Keratinocyte (primary cell): ENCODE measurements at regions not wholly inside any gene's neighbourhood (a gene's known extent, or its start where the extent isn't known, plus 50 kb on each side); places are given as distances from the start of the nearest gene placed in this dataset.

Experiments used
- EZH2 ChIP-seq: IDR thresholded peaks from one replicate; pipeline ENCODE4 v1.6.1; 2012; ENCODE audit warnings: inconsistent platforms, mild to moderate bottlenecking, low read length, moderate library complexity
- TF ChIP-seq, protein P1 (sequence below), 3 experiments: IDR thresholded peaks in 1 of 3; conservative IDR thresholded peaks in 1 of 3; optimal IDR thresholded peaks in 1 of 3; 2 replicates in 2 of 3; 3 replicates in 1 of 3; pipeline versions ENCODE3 to v1.5.1; 2011; ENCODE audit warnings: low read length in 3 of 3, mild to moderate bottlenecking in 3 of 3, moderate library complexity in 2 of 3, control low read depth in 1 of 3, inconsistent platforms in 1 of 3; ENCODE audit not compliant: insufficient read depth in 2 of 3; ENCODE audit errors: extremely low read depth in 1 of 3

DNA sequence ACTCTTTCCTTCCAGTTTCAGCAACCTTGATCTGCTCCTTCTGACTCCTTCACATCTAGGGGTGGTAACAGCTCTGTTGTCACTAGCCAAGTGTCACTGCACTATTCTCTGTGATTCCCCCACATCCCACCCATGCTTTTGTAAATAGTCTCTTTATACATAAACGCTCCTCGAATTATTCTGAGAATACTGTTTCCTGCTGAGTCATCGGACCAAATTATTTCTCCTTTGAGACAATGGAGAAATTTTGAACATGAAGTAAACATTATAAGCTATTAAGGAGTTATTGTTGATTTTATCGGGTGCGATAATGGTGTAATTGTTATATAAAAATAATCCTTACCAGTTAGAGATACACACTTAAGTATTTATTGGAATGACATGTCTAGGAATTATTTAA is 245.1 kb upstream of the RPS6KA3 start:
- TF ChIP-seq, protein P1, sequence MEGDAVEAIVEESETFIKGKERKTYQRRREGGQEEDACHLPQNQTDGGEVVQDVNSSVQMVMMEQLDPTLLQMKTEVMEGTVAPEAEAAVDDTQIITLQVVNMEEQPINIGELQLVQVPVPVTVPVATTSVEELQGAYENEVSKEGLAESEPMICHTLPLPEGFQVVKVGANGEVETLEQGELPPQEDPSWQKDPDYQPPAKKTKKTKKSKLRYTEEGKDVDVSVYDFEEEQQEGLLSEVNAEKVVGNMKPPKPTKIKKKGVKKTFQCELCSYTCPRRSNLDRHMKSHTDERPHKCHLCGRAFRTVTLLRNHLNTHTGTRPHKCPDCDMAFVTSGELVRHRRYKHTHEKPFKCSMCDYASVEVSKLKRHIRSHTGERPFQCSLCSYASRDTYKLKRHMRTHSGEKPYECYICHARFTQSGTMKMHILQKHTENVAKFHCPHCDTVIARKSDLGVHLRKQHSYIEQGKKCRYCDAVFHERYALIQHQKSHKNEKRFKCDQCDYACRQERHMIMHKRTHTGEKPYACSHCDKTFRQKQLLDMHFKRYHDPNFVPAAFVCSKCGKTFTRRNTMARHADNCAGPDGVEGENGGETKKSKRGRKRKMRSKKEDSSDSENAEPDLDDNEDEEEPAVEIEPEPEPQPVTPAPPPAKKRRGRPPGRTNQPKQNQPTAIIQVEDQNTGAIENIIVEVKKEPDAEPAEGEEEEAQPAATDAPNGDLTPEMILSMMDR (optimal IDR thresholded peaks at IDR 0.05 in 1 of 3, IDR thresholded peaks at IDR 0.05 in 1 of 3, conservative IDR thresholded peaks at IDR 0.05 in 1 of 3; ENCODE audit: extremely low read depth in 1 of 3, insufficient read depth in 2 of 3, low read length in 3 of 3): no peak
- no peak for TF ChIP-seq EZH2
